Glutamatergic neuron (in vitro differentiated cells): ENCODE measurements at regions not wholly inside any gene's neighbourhood (a gene's known extent, or its start where the extent isn't known, plus 50 kb on each side); places are given as distances from the start of the nearest gene placed in this dataset.

Experiments used
- DNase-seq: peaks from one replicate; pipeline ENCODE4 v3.0.0; 2022
- H3K27ac Mint-ChIP-seq: one replicate; pipeline ENCODE4 v1.8.0; 2020; ENCODE audit warnings: mild to moderate bottlenecking, mixed read lengths, inconsistent platforms; ENCODE audit not compliant: unreplicated experiment
- H3K27me3 Mint-ChIP-seq: one replicate; pipeline ENCODE4 v1.8.0; 2020; ENCODE audit warnings: mild to moderate bottlenecking, moderate library complexity, mixed read lengths, inconsistent platforms; ENCODE audit not compliant: unreplicated experiment
- H3K36me3 Mint-ChIP-seq: one replicate; pipeline ENCODE4 v1.8.0; 2020; ENCODE audit warnings: mild to moderate bottlenecking, mixed read lengths, inconsistent platforms; ENCODE audit not compliant: unreplicated experiment
- H3K4me1 Mint-ChIP-seq: one replicate; pipeline ENCODE4 v1.8.0; 2020; ENCODE audit warnings: mild to moderate bottlenecking, low read depth, mixed read lengths, inconsistent platforms; ENCODE audit not compliant: unreplicated experiment
- H3K4me3 Mint-ChIP-seq: one replicate; pipeline ENCODE4 v1.8.0; 2020; ENCODE audit warnings: mild to moderate bottlenecking, mixed read lengths, inconsistent platforms; ENCODE audit not compliant: unreplicated experiment
- H3K9me3 Mint-ChIP-seq: one replicate; pipeline ENCODE4 v1.8.0; 2020; ENCODE audit warnings: mild to moderate bottlenecking, moderate library complexity, mixed read lengths, inconsistent platforms; ENCODE audit not compliant: unreplicated experiment
- TF ChIP-seq, protein P1 (sequence below): fragments of 200-600 bp; sonication (generic); IDR thresholded peaks from one replicate; pipeline ENCODE4 v1.5.0; 2021; ENCODE audit not compliant: partially characterized antibody, unreplicated experiment

DNA sequence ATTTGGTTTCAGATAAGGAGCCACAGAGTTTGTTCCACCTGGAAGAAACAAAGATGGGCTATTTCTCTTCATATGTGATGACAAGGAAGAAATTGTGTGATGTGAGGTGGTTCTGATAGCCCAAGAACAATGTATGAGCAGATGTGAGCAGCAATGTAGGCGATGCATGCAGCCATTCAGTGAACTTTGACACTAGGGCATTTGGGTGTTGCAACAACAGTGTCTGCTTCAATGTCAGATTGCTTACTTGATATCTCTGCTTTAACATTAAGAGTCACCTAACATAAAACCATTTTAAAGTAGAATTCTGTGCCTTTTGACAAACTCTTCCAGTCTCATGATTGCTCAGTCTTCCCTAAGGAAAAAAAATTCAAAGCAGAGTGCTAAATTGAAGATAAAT, 865.4 kb downstream of the SLITRK6 start:
- no peak overlapping the region for H3K4me3 Mint-ChIP-seq
- DNase-seq, result no peak
- no peaks in the 10 kb centered on the region for H3K4me1 Mint-ChIP-seq
- no peak overlapping the region for H3K27ac Mint-ChIP-seq
- H3K27me3 Mint-ChIP-seq, result no peaks in the 10 kb centered on the region
- TF ChIP-seq, protein P1, sequence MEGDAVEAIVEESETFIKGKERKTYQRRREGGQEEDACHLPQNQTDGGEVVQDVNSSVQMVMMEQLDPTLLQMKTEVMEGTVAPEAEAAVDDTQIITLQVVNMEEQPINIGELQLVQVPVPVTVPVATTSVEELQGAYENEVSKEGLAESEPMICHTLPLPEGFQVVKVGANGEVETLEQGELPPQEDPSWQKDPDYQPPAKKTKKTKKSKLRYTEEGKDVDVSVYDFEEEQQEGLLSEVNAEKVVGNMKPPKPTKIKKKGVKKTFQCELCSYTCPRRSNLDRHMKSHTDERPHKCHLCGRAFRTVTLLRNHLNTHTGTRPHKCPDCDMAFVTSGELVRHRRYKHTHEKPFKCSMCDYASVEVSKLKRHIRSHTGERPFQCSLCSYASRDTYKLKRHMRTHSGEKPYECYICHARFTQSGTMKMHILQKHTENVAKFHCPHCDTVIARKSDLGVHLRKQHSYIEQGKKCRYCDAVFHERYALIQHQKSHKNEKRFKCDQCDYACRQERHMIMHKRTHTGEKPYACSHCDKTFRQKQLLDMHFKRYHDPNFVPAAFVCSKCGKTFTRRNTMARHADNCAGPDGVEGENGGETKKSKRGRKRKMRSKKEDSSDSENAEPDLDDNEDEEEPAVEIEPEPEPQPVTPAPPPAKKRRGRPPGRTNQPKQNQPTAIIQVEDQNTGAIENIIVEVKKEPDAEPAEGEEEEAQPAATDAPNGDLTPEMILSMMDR, result no peak
- peaks cover 2% of the 10 kb centered on the region for H3K9me3 Mint-ChIP-seq
- no peaks in the 10 kb centered on the region for H3K36me3 Mint-ChIP-seq

DNA sequence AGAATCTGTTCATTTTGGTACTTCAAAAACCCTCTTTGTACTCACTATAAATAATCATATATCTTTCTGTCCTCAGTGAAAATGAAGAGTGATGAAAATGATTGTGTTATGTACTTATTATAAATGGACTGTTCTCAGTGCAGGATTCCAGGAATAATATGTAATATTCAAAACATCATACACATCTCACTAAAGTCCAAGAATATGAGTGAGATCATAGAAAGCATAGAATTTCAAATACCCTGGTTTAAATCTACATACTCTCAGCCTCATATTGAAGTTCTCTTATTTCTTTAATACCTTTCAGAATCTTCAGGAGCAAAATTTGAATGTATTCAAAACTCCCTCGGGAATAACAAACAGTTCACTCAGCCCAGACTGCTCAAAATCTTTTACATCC, 868.0 kb downstream of the SLITRK6 start:
- H3K27ac Mint-ChIP-seq, result no peak overlapping the region
- H3K4me1 Mint-ChIP-seq, result no peaks in the 10 kb centered on the region
- H3K36me3 Mint-ChIP-seq, result no peaks in the 10 kb centered on the region
- H3K9me3 Mint-ChIP-seq, result peaks cover 2% of the 10 kb centered on the region
- TF ChIP-seq, protein P1, result no peak
- no peak for DNase-seq
- no peak overlapping the region for H3K4me3 Mint-ChIP-seq
- no peaks in the 10 kb centered on the region for H3K27me3 Mint-ChIP-seq

DNA sequence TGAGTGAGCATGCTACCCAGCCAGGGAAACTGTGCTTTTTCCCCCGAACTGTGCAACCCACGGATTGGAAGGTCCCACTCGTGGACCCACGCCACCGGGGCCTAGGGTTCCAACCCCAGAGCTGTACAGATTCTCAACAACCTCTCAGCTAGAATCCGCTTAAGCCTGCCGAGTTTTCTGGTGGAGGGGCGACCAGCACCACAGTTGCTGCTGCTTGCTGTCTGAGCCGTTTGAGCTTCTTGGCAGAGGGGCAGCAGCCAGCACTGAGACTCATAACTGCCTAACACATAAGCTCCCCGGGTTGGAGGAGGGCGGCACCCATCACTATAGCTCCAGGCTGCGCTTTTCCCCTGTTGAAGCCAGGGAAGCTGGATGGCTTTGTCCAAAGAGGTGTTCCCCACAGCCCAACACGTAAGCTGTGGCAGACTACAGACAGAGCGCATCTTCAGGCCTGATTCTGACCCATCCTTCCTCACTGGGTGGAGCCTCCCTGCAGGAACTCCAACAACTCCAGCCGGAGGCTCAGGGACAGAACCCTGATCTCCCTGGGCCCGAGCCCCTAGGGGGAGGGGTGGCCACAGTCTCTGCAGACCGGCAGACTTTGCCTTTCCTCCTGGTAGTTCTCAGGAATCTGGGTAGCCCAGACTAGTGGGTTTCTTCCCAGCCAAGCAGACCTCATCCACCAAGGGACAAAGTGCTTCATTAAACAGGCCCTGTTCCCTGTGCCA, 871.6 kb downstream of the SLITRK6 start:
- peaks cover 2% of the 10 kb centered on the region for H3K9me3 Mint-ChIP-seq

DNA sequence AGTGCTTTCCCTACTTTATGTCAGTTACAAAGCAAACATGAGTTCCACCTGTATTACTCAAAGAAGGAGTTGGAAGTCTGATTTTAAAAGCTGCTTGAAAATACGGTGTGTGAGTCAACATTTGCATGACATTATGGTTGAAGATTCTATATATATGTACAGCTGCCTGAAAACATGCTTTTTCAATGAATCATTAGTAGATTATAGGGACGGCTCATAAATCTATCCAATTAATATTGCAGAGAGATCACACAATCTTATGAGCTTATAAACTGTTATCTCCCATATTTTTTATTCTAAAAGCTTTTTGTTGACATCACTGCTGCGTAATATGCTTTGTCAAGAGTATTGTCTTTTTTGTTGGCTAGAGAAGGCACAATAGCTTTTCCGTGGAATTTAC, 873.8 kb downstream of the SLITRK6 start:
- Mint-ChIP-seq H3K9me3 (no peaks in the 10 kb centered on the region), H3K27ac (no peak overlapping the region), H3K36me3 (no peaks in the 10 kb centered on the region), H3K27me3 (peaks cover 2% of the 10 kb centered on the region), H3K4me3 (no peak overlapping the region), H3K4me1 (no peaks in the 10 kb centered on the region)
- DNase-seq, result no peak
- TF ChIP-seq, protein P1, result no peak

More for the DNA sequence above, 871.6 kb downstream of the SLITRK6 start:
- Mint-ChIP-seq H3K27ac (no peak overlapping the region), H3K4me3 (no peak overlapping the region), H3K36me3 (no peaks in the 10 kb centered on the region), H3K27me3 (peaks cover 2% of the 10 kb centered on the region), H3K4me1 (no peaks in the 10 kb centered on the region)
- DNase-seq, result no peak
- TF ChIP-seq, protein P1, result no peak

DNA sequence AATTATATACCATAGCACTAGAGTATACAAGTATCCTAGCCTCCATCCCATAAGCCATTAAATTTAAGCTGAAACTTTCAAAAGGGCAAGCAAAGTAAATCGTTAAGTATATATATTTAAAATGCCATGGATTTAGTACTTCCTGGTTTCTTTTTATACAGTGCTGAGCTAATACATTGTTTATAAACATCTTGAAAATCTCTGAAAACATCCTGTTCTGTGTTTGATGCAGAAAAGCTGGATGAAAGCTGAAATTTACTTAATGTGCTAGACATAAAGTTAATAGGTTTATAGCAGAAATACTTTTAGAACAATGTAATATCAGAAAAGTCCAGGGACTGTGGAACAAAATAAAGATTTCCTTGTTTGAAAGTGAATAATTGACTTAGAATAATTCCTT, 875.4 kb downstream of the SLITRK6 start:
- Mint-ChIP-seq H3K27me3 (peaks cover 2% of the 10 kb centered on the region), H3K36me3 (no peaks in the 10 kb centered on the region), H3K4me3 (no peak overlapping the region), H3K4me1 (no peaks in the 10 kb centered on the region), H3K27ac (no peak overlapping the region), H3K9me3 (no peaks in the 10 kb centered on the region)
- TF ChIP-seq, protein P1, result no peak
- DNase-seq, result no peak
